IMR-90 (cell line): ENCODE measurements at regions not wholly inside any gene's neighbourhood (a gene's known extent, or its start where the extent isn't known, plus 50 kb on each side); places are given as distances from the start of the nearest gene placed in this dataset.
"Not testable (repeated sequence)": the region's sequence is repeated elsewhere in the genome, so short reads cannot be mapped to it uniquely, and the experiment has no call there.

Experiments
- ATAC-seq: fragments of 200-7000 bp; cut with Tn5 transposase; 2 replicates; pipeline ENCODE4 v1.9.1; 2020; ENCODE audit warnings: low read depth, mild to moderate bottlenecking, moderate library complexity
- BruUV-seq: library from RNA; stranded (reverse); fragments of 400-500 nt; replicated peaks from 2 replicates; lab custom pipeline; 2021; lab: Mats Ljungman, UMichigan
- CTCF ChIA-PET: fragments of 300-600 bp; formaldehyde crosslinking; extraction: SDS; loops from one replicate; lab custom pipeline; 2021; ENCODE audit warnings: antibody characterized with exemption; lab: Yijun Ruan, JAX
- POLR2A ChIA-PET: fragments of 300-600 bp; sonication (Branson Sonifier 250); formaldehyde crosslinking; loops from one replicate; lab custom pipeline; 2022; ENCODE audit warnings: antibody characterized with exemption; ENCODE audit not compliant: unreplicated experiment; lab: Charles Lee
- DNase-seq: peaks from one replicate; pipeline ENCODE4 v3.0.0; 2013
- H2AFZ ChIP-seq: replicated peaks from 2 replicates; pipeline ENCODE3; 2013; ENCODE audit warnings: low read length, mild to moderate bottlenecking; ENCODE audit not compliant: poor library complexity
- H2AK5ac ChIP-seq: 2 replicates; pipeline ENCODE4 v1.6.1; 2013; ENCODE audit warnings: low read depth, low read length, inconsistent platforms
- H2AK9ac ChIP-seq: replicated peaks from 2 replicates; pipeline ENCODE3; 2013; ENCODE audit warnings: mild to moderate bottlenecking, low read depth, low read length, moderate library complexity; ENCODE audit not compliant: poor library complexity
- H2BK120ac ChIP-seq: 2 replicates; pipeline ENCODE4 v1.6.1; 2013; ENCODE audit warnings: low read depth, low read length, inconsistent platforms
- H2BK15ac ChIP-seq: 3 replicates; pipeline ENCODE4 v1.6.1; 2013; ENCODE audit warnings: low read depth, low read length, inconsistent platforms
- H2BK20ac ChIP-seq: 2 replicates; pipeline ENCODE4 v1.6.1; 2013; ENCODE audit warnings: low read depth, mild to moderate bottlenecking, inconsistent platforms, low read length, moderate library complexity
- H2BK5ac ChIP-seq: 2 replicates; pipeline ENCODE4 v1.6.1; 2013; ENCODE audit warnings: mild to moderate bottlenecking, low read depth, low read length, inconsistent platforms; ENCODE audit not compliant: poor library complexity, severe bottlenecking
- H3K14ac ChIP-seq: replicated peaks from 2 replicates; pipeline ENCODE4 v1.6.1; 2013; ENCODE audit warnings: low read depth, low read length, inconsistent platforms
- H3K18ac ChIP-seq: 2 replicates; pipeline ENCODE4 v1.6.1; 2013; ENCODE audit warnings: low read depth, low read length, control low read depth
- H3K23ac ChIP-seq: 2 replicates; pipeline ENCODE4 v1.6.1; 2013; ENCODE audit warnings: low read depth, low read length, inconsistent platforms
- H3K27ac ChIP-seq: 2 replicates; pipeline ENCODE4 v1.5.1; 2013; ENCODE audit warnings: mild to moderate bottlenecking, control low read depth, low read length; ENCODE audit not compliant: insufficient read depth
- H3K27me3 ChIP-seq: 2 replicates; pipeline ENCODE4 v1.6.1; 2013; ENCODE audit warnings: low read length; ENCODE audit not compliant: control insufficient read depth, insufficient read depth
- H3K36me3 ChIP-seq: 2 replicates; pipeline ENCODE4 v1.6.1; 2013; ENCODE audit warnings: low read length, mixed read lengths; ENCODE audit not compliant: control insufficient read depth, insufficient read depth
- H3K4ac ChIP-seq: 2 replicates; pipeline ENCODE4 v1.6.1; 2013; ENCODE audit warnings: low read depth, low read length, inconsistent platforms
- H3K4me1 ChIP-seq: 2 replicates; pipeline ENCODE4 v1.6.1; 2013; ENCODE audit warnings: low read length, mixed read lengths; ENCODE audit not compliant: control insufficient read depth, insufficient read depth
- H3K4me2 ChIP-seq: 2 replicates; pipeline ENCODE4 v1.6.1; 2013; ENCODE audit warnings: low read depth, mild to moderate bottlenecking, control low read depth, low read length, moderate library complexity
- H3K4me3 ChIP-seq: 2 replicates; pipeline ENCODE4 v1.5.1; 2013; ENCODE audit warnings: low read depth, mild to moderate bottlenecking, control low read depth, low read length, moderate library complexity; ENCODE audit not compliant: insufficient read depth
- H3K56ac ChIP-seq: 2 replicates; pipeline ENCODE4 v1.6.1; 2013; ENCODE audit warnings: low read length, inconsistent platforms; ENCODE audit not compliant: insufficient read depth; ENCODE audit errors: extremely low read depth
- H3K79me1 ChIP-seq, 2 experiments: 2 replicates each; pipeline ENCODE4 v1.6.1; 2013; ENCODE audit warnings: low read length in 2 of 2, inconsistent platforms in 1 of 2, low read depth in 1 of 2
- H3K9ac ChIP-seq: 2 replicates; pipeline ENCODE4 v1.6.1; 2013; ENCODE audit warnings: low read depth, low read length, control low read depth
- H3K9me1 ChIP-seq: 2 replicates; pipeline ENCODE4 v1.6.1; 2013; ENCODE audit warnings: low read length, inconsistent platforms; ENCODE audit not compliant: insufficient read depth
- H3K9me3 ChIP-seq: 2 replicates; pipeline ENCODE4 v1.6.1; 2013; ENCODE audit warnings: low read length; ENCODE audit not compliant: control insufficient read depth, insufficient read depth
- H4K20me1 ChIP-seq: 2 replicates; pipeline ENCODE4 v1.6.1; 2013; ENCODE audit warnings: low read length, inconsistent platforms; ENCODE audit not compliant: insufficient read depth
- H4K5ac ChIP-seq: 2 replicates; pipeline ENCODE4 v1.6.1; 2013; ENCODE audit warnings: mild to moderate bottlenecking, low read depth, low read length, control low read depth
- H4K8ac ChIP-seq, 2 experiments: 2 replicates each; pipeline ENCODE4 v1.6.1; 2013; ENCODE audit warnings: low read depth in 2 of 2, low read length in 2 of 2, control low read depth in 1 of 2, inconsistent platforms in 1 of 2
- H4K91ac ChIP-seq: 2 replicates; pipeline ENCODE4 v1.6.1; 2013; ENCODE audit warnings: low read depth, low read length, inconsistent platforms; ENCODE audit not compliant: insufficient read depth
- CEBPB ChIP-seq: IDR thresholded peaks from 2 replicates; pipeline ENCODE4 v1.6.1; 2012; ENCODE audit warnings: low read depth, low read length, improper control_type of control experiment
- SMC3 ChIP-seq: fragments of 150-350 bp; IDR thresholded peaks from 2 replicates; pipeline ENCODE4 v1.6.1; 2016; ENCODE audit warnings: low read depth, mild to moderate bottlenecking, antibody characterized with exemption, low read length, moderate library complexity
- WGBS, 2 experiments: methylation state at CpG; one replicate each; pipeline versions ENCODE4 v1.1.5 to v1.1.7; 2013; ENCODE audit warnings: missing lambda C conversion rate in 2 of 2; ENCODE audit not compliant: insufficient read length in 1 of 2; ENCODE audit errors: extremely low coverage in 2 of 2; 5-methylcytosine and 5-hydroxymethylcytosine counted together
- dilution Hi-C: fragments of 300-500 bp; cut with HindIII; formaldehyde crosslinking; loops from one replicate; pipeline ENCODE4 v1.14.3; 2018; ENCODE audit warnings: low sequenced_read_pairs; ENCODE audit not compliant: unreplicated experiment
- in situ Hi-C: fragments of 300-500 bp; cut with MboI; formaldehyde crosslinking; loops from 3 replicates; pipeline ENCODE4 v1.14.3; 2019; ENCODE audit warnings: low sequenced_read_pairs, inconsistent platforms, mixed read lengths
- intact Hi-C: fragments of 100-400 bp; cut with micrococcal nuclease; formaldehyde crosslinking; loops from 2 replicates; pipeline ENCODE4 v1.10.0; 2022

GRCh38 chr20:55316753-55317152 lies 688.6 kb downstream of the CBLN4 start:
- no peak overlapping the region for H2BK120ac ChIP-seq
- DNase-seq (no peak), ATAC-seq (no peak)
- no peak overlapping the region for H2BK5ac ChIP-seq
- dilution Hi-C loops (no loop called here), intact Hi-C loops (no loop called here), in situ Hi-C loops (no loop called here)
- H3K36me3 ChIP-seq = no peaks in the 10 kb centered on the region
- H3K27ac ChIP-seq = no peak overlapping the region
- no peak overlapping the region for H2AK9ac ChIP-seq
- H3K4ac ChIP-seq = no peak overlapping the region
- H2BK15ac ChIP-seq = no peak overlapping the region
- H4K5ac ChIP-seq = no peak overlapping the region
- no peaks in the 10 kb centered on the region for H4K20me1 ChIP-seq
- H3K56ac ChIP-seq = no peak overlapping the region
- no peak overlapping the region for H2AK5ac ChIP-seq
- H3K9me1 ChIP-seq = no peaks in the 10 kb centered on the region
- WGBS, 2 experiments = no CpG with 5 or more reads among the region's 1 CpG
- H3K27me3 ChIP-seq = no peaks in the 10 kb centered on the region
- H3K4me3 ChIP-seq = no peak overlapping the region
- no peaks in the 10 kb centered on the region for H3K4me1 ChIP-seq
- H3K23ac ChIP-seq = no peak overlapping the region
- H3K18ac ChIP-seq = no peak overlapping the region
- ChIA-PET CTCF (no interaction called here), POLR2A (no interaction called here)
- no peak overlapping the region for H4K8ac ChIP-seq
- no peaks in the 10 kb centered on the region for H3K79me1 ChIP-seq
- no peak overlapping the region for H3K4me2 ChIP-seq
- peaks cover 3% of the 10 kb centered on the region; the same call in 1 of the 2 replicates for H3K9me3 ChIP-seq
- H3K9ac ChIP-seq = no peak overlapping the region
- no peak overlapping the region for H2AFZ ChIP-seq
- BruUV-seq = no TSS peak
- H4K91ac ChIP-seq = no peak overlapping the region
- TF ChIP-seq CEBPB (peak; percentile 58; the same call in 1 of the 2 replicates), SMC3 (no peak)
- no peak overlapping the region for H3K14ac ChIP-seq
- no peak overlapping the region for H2BK20ac ChIP-seq

DNA sequence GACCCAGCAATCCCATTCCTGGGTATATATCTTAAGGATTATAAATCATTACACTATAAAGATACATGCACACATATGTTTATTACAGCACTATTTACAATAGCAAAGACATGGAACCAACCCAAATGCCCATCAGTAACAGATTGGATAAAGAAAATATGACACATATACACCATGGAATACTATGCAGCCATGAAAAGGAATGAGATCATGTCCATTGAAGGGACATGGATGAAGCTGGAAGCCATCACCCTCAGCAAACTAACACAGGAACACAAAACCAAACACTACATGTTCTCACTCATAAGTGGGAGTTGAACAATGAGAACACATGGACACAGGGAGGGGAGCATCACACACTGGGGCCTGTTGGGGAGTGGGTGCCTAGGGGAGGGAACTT lies 694.5 kb downstream of the CBLN4 start:
- H2AFZ ChIP-seq, CTCF ChIA-PET, H3K9ac ChIP-seq, H3K27ac ChIP-seq, H3K27me3 ChIP-seq, H4K91ac ChIP-seq, DNase-seq, BruUV-seq, intact Hi-C loops, H3K79me1 ChIP-seq, H3K18ac ChIP-seq, H4K20me1 ChIP-seq, H2BK5ac ChIP-seq, H2BK20ac ChIP-seq, H2AK5ac ChIP-seq, H3K4me1 ChIP-seq, H2BK120ac ChIP-seq, dilution Hi-C loops, H4K5ac ChIP-seq, H3K14ac ChIP-seq, ATAC-seq, H3K56ac ChIP-seq, H3K4ac ChIP-seq, H3K9me3 ChIP-seq, H3K36me3 ChIP-seq, H3K23ac ChIP-seq, H3K9me1 ChIP-seq, H3K4me2 ChIP-seq, H4K8ac ChIP-seq, H3K4me3 ChIP-seq, H2AK9ac ChIP-seq, H2BK15ac ChIP-seq, POLR2A ChIA-PET, in situ Hi-C loops: not testable (repeated sequence)
